ENCODE measurements at regions not wholly inside any gene's neighbourhood (a gene's known extent, or its start where the extent isn't known, plus 50 kb on each side); places are given as distances from the start of the nearest gene placed in this dataset.

DNA sequence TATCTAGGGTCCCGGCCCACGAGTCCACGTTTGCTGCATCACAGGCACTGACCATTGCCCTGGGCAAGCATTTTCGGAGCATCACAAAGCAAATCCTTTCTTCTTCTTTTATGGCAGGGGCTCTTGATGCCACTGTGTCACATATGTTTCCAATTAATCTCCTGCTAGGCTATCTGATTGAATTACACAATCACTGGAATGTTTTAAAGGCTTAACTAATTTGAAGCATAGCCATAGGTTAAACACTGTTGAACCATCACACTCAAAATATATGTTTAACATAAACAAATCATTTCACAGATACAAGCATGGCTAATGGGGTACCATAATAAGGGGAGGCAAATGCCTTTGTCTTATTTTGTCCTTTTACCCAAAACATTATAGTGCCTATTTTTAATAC, 338.3 kb downstream of the POU4F1 start:
- ChIA-PET POLR2A (no interaction called here), CTCF (no interaction called here)
- H3K4me1 Mint-ChIP-seq (ENCODE audit: insufficient read depth, unreplicated experiment), result no peaks in the 10 kb centered on the region
- DNase-seq (ENCODE audit: unreplicated experiment), result no peak
- intact Hi-C loops (cut with micrococcal nuclease), result no loop called here
- H3K9me3 Mint-ChIP-seq (ENCODE audit: unreplicated experiment), result no peaks in the 10 kb centered on the region
- no peak overlapping the region for H3K4me3 Mint-ChIP-seq (ENCODE audit: unreplicated experiment)
- H3K27me3 Mint-ChIP-seq (ENCODE audit: insufficient read depth, unreplicated experiment), result peaks cover 14% of the 10 kb centered on the region
- no TSS peak for BruUV-seq (replicated peaks)
- TF ChIP-seq, protein P1, sequence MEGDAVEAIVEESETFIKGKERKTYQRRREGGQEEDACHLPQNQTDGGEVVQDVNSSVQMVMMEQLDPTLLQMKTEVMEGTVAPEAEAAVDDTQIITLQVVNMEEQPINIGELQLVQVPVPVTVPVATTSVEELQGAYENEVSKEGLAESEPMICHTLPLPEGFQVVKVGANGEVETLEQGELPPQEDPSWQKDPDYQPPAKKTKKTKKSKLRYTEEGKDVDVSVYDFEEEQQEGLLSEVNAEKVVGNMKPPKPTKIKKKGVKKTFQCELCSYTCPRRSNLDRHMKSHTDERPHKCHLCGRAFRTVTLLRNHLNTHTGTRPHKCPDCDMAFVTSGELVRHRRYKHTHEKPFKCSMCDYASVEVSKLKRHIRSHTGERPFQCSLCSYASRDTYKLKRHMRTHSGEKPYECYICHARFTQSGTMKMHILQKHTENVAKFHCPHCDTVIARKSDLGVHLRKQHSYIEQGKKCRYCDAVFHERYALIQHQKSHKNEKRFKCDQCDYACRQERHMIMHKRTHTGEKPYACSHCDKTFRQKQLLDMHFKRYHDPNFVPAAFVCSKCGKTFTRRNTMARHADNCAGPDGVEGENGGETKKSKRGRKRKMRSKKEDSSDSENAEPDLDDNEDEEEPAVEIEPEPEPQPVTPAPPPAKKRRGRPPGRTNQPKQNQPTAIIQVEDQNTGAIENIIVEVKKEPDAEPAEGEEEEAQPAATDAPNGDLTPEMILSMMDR (IDR thresholded peaks at IDR 0.05; ENCODE audit: unreplicated experiment), result no peak
- H3K27ac Mint-ChIP-seq (ENCODE audit: low read depth, unreplicated experiment), result no peak overlapping the region
- no peaks in the 10 kb centered on the region for H3K36me3 Mint-ChIP-seq (ENCODE audit: insufficient read depth, unreplicated experiment)

DNA sequence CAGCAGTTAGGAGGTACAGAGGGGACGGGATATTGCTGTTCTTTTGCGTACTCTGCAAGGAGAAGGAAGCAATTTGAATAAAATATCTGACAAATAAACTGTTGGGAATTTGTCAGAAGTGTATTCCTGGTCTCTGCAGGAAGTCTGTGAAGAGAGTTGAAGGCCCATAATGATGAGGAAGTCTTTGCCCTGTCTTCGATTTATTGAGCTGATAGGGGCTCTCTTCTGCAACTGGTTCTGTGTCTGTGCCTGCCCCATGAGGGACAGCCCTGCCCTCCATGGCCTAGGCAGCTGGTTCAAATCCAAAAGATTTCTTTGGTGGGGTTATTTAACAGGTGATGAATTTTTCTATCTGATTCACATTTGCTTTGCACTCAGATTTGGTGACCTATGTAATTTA, 339.7 kb upstream of the EDNRB start:
- no peaks in the 10 kb centered on the region for H3K9me3 Mint-ChIP-seq (ENCODE audit: unreplicated experiment)
- TF ChIP-seq, protein P1 (IDR thresholded peaks at IDR 0.05; ENCODE audit: unreplicated experiment), result no peak
- no peak overlapping the region for H3K4me3 Mint-ChIP-seq (ENCODE audit: unreplicated experiment)
- H3K27me3 Mint-ChIP-seq (ENCODE audit: insufficient read depth, unreplicated experiment), result peaks cover 10% of the 10 kb centered on the region
- CTCF ChIA-PET, result interaction anchor here (0.6 to 1.3 kb wide), 3 partner anchors 10 to 292 kb away, joined by 3 to 4 read pairs (median 3); no protein-coding TSS in a partner anchor
- no peak overlapping the region for H3K27ac Mint-ChIP-seq (ENCODE audit: low read depth, unreplicated experiment)
- intact Hi-C loops (cut with micrococcal nuclease), result no loop called here
- no peaks in the 10 kb centered on the region for H3K36me3 Mint-ChIP-seq (ENCODE audit: insufficient read depth, unreplicated experiment)
- no TSS peak for BruUV-seq (replicated peaks)
- no peaks in the 10 kb centered on the region for H3K4me1 Mint-ChIP-seq (ENCODE audit: insufficient read depth, unreplicated experiment)
- POLR2A ChIA-PET, result no interaction called here
- DNase-seq (ENCODE audit: unreplicated experiment), result no peak

DNA sequence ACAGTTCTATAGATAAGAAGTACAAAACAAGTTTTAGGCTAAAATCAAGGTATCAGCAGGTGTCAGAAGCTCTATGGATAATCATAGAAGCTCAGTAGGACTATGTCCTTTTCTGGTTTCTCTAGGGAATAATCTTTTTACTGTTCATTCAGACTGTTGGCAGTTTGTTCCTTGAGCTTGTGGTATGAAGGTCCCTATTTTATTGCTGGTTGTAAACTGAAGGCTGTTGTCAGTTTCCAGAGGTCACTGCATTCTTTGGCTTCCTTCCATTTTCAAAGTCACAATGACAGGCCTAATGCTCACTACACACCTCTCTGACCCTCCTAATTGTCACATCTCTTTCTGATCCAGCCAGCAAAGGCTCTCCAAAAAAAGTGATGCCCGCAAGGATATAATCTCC, 337.9 kb upstream of the EDNRB start:
- no peak for DNase-seq (ENCODE audit: unreplicated experiment)
- Mint-ChIP-seq H3K4me3 (ENCODE audit: unreplicated experiment) (no peak overlapping the region), H3K27me3 (ENCODE audit: insufficient read depth, unreplicated experiment) (peaks cover 24% of the 10 kb centered on the region), H3K27ac (ENCODE audit: low read depth, unreplicated experiment) (no peak overlapping the region), H3K4me1 (ENCODE audit: insufficient read depth, unreplicated experiment) (no peaks in the 10 kb centered on the region), H3K36me3 (ENCODE audit: insufficient read depth, unreplicated experiment) (no peaks in the 10 kb centered on the region), H3K9me3 (ENCODE audit: unreplicated experiment) (no peaks in the 10 kb centered on the region)
- ChIA-PET CTCF (no interaction called here), POLR2A (no interaction called here)
- intact Hi-C loops (cut with micrococcal nuclease), result no loop called here
- BruUV-seq (replicated peaks), result no TSS peak
- TF ChIP-seq, protein P1 (IDR thresholded peaks at IDR 0.05; ENCODE audit: unreplicated experiment), result no peak

DNA sequence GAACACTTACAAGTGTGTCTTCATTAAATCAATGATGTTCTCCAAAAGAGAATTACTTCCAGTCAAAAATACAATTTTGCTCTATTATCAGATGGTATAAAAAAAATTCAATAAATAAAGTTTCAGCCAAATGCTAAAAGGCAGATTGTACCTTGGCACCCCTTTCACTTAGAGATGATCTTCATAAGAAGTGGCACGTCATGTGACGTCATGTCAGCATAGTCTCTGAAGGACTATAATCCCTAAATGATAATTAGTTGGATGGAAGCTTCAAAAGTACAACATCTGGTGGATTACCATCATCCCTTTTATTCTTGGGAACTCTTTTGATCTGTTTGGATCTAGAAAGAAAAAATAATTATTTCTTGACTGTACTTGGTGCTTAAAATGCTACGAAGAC, 335.5 kb upstream of the EDNRB start:
- peaks cover 40% of the 10 kb centered on the region for H3K27me3 Mint-ChIP-seq (ENCODE audit: insufficient read depth, unreplicated experiment)
- ChIA-PET POLR2A (no interaction called here), CTCF (interaction anchor here (1.8 kb wide), 1 partner anchor 13 kb away, joined by 8 read pairs; no protein-coding TSS in a partner anchor)
- intact Hi-C loops (cut with micrococcal nuclease), result no loop called here
- no peak overlapping the region for H3K4me3 Mint-ChIP-seq (ENCODE audit: unreplicated experiment)
- H3K27ac Mint-ChIP-seq (ENCODE audit: low read depth, unreplicated experiment), result no peak overlapping the region
- no peaks in the 10 kb centered on the region for H3K36me3 Mint-ChIP-seq (ENCODE audit: insufficient read depth, unreplicated experiment)
- no TSS peak for BruUV-seq (replicated peaks)
- no peaks in the 10 kb centered on the region for H3K9me3 Mint-ChIP-seq (ENCODE audit: unreplicated experiment)
- no peak for DNase-seq (ENCODE audit: unreplicated experiment)
- TF ChIP-seq, protein P1 (IDR thresholded peaks at IDR 0.05; ENCODE audit: unreplicated experiment), result no peak
- H3K4me1 Mint-ChIP-seq (ENCODE audit: insufficient read depth, unreplicated experiment), result no peaks in the 10 kb centered on the region
